Sigmoid colon (tissue), 6 donors: ENCODE measurements at regions not wholly inside any gene's neighbourhood (a gene's known extent, or its start where the extent isn't known, plus 50 kb on each side); places are given as distances from the start of the nearest gene placed in this dataset.
A peak's percentile ranks its signal among the peaks of the same experiment; 100 is the strongest.

Experiments
- DNase-seq: peaks from one replicate; pipeline ENCODE4 v3.0.0-alpha.2; 2019
- H3K27ac ChIP-seq, 4 donors: fragments of 200-600 bp; sonication (generic); one replicate each; pipeline ENCODE4 v1.5.1; 2016 to 2019; ENCODE audit warnings: mild to moderate bottlenecking in 1 of 4
- H3K27me3 ChIP-seq, 3 donors: fragments of 200-600 bp; sonication (generic); one replicate each; pipeline ENCODE4 v1.5.1; 2019; ENCODE audit warnings: mild to moderate bottlenecking in 1 of 3
- H3K36me3 ChIP-seq, 4 donors: fragments of 200-600 bp; sonication (generic); one replicate each; pipeline ENCODE4 v1.5.1; 2016 to 2019
- H3K4me1 ChIP-seq, 4 donors: fragments of 200-600 bp; sonication (generic); one replicate each; pipeline ENCODE4 v1.5.1; 2017 to 2019
- H3K4me3 ChIP-seq, 4 donors: fragments of 200-600 bp; sonication (generic); one replicate each; pipeline ENCODE4 v1.5.1; 2017 to 2019; ENCODE audit warnings: mild to moderate bottlenecking in 2 of 4, moderate library complexity in 1 of 4
- H3K9me3 ChIP-seq, 4 donors: fragments of 200-600 bp in 3 of 4; sonication (generic) in 3 of 4; one replicate each; pipeline versions ENCODE4 v1.5.1 to v1.6.1; 2013 to 2019
- CTCF ChIP-seq, 4 experiments: fragments of 450-650 bp in 3 of 4; fragments of 200-600 bp in 1 of 4; IDR thresholded peaks; one replicate each; pipeline ENCODE4 v1.5.1; 2016 to 2019; ENCODE audit warnings: antibody characterized with exemption in 4 of 4, mild to moderate bottlenecking in 3 of 4, moderate library complexity in 2 of 4
- EP300 ChIP-seq, 4 donors: sonication (generic); formaldehyde crosslinking; IDR thresholded peaks; one replicate each; pipeline ENCODE4 v1.6.1; 2017; ENCODE audit warnings: antibody characterized with exemption in 4 of 4
- POLR2A ChIP-seq, 2 donors: fragments of 450-650 bp; IDR thresholded peaks; one replicate each; pipeline ENCODE4 v1.6.1; 2016; ENCODE audit warnings: antibody characterized with exemption in 2 of 2, mild to moderate bottlenecking in 2 of 2, moderate library complexity in 2 of 2
- POLR2AphosphoS5 ChIP-seq, 4 donors: sonication (generic); formaldehyde crosslinking; IDR thresholded peaks; one replicate each; pipeline ENCODE4 v1.6.1; 2017; ENCODE audit warnings: antibody characterized with exemption in 4 of 4
- WGBS, 2 donors: extraction: QIAGEN DNeasy Blood & Tissue Kit; methylation state at CpG; one replicate each; pipeline ENCODE4 v1.1.7; 2013; 5-methylcytosine and 5-hydroxymethylcytosine counted together
- intact Hi-C: fragments of 100-400 bp; cut with DNase I; formaldehyde crosslinking; loops from one replicate; pipeline ENCODE4 v1.15.1; 2023
- donor health status: healthy with polysubstance abuse.
- donor health status: healthy.

GRCh38 chr17:77475016-77475976, 334.5 kb downstream of the SEC14L1 start:
- Histone ChIP-seq H3K4me3 (no peak overlapping the region), H3K36me3 (no peaks in the 10 kb centered on the region), H3K9me3 (no peaks in the 10 kb centered on the region), H3K4me1 (peaks cover 3 to 100% (median 100%) of the 10 kb centered on the region in 4 donors), H3K27me3 (no peaks in the 10 kb centered on the region), H3K27ac (peak overlapping the region; percentile 85 to 92 (median 91))
- 70 to 89% methylated on average over 27 of the region's 27 CpGs for WGBS, 2 donors
- DNase-seq, result no peak
- TF ChIP-seq POLR2A (IDR thresholded peaks at IDR 0.05) (no peak), EP300 (IDR thresholded peaks at IDR 0.05) (no peak), CTCF (IDR thresholded peaks at IDR 0.05) (no peak), POLR2AphosphoS5 (IDR thresholded peaks at IDR 0.05) (no peak)
- intact Hi-C loops, result loop anchor here (5.0 kb wide), 1 partner anchor 103 kb away; no protein-coding TSS in a partner anchor

GRCh38 chr17:77476006-77476405, 335.2 kb downstream of the SEC14L1 start:
- Histone ChIP-seq H3K4me3 (no peak overlapping the region), H3K36me3 (no peaks in the 10 kb centered on the region), H3K4me1 (peaks cover 3 to 100% (median 100%) of the 10 kb centered on the region in 4 donors), H3K9me3 (no peaks in the 10 kb centered on the region), H3K27ac (peak overlapping the region; percentile 85 to 92 (median 91)), H3K27me3 (no peaks in the 10 kb centered on the region)
- intact Hi-C loops, result loop anchor here (2.0 to 5.0 kb wide), 2 partner anchors 45 to 104 kb away; no protein-coding TSS in a partner anchor
- DNase-seq, result no peak
- 87 to 94% methylated on average over 7 of the region's 7 CpGs for WGBS, 2 donors
- no peak for TF ChIP-seq CTCF (IDR thresholded peaks at IDR 0.05)
- no peak for TF ChIP-seq EP300 (IDR thresholded peaks at IDR 0.05)
- no peak for TF ChIP-seq POLR2AphosphoS5 (IDR thresholded peaks at IDR 0.05)
- TF ChIP-seq POLR2A (IDR thresholded peaks at IDR 0.05), result no peak

- H3K9me3 ChIP-seq, result no peaks in the 10 kb centered on the region
- DNase-seq, result no peak
- no peak overlapping the region for H3K4me3 ChIP-seq
- no peaks in the 10 kb centered on the region for H3K36me3 ChIP-seq
- peak overlapping the region; percentile 85 to 92 (median 91) for H3K27ac ChIP-seq
- intact Hi-C loops, result loop anchor here (2.0 to 5.0 kb wide), 2 partner anchors 46 to 104 kb away; no protein-coding TSS in a partner anchor
- no peaks in the 10 kb centered on the region for H3K27me3 ChIP-seq
- peaks cover 3 to 100% (median 100%) of the 10 kb centered on the region in 4 donors for H3K4me1 ChIP-seq
- WGBS, 2 donors, result 92 to 94% methylated on average over 8 of the region's 8 CpGs
- TF ChIP-seq CTCF (IDR thresholded peaks at IDR 0.05) (no peak), EP300 (IDR thresholded peaks at IDR 0.05) (no peak), POLR2A (IDR thresholded peaks at IDR 0.05) (no peak), POLR2AphosphoS5 (IDR thresholded peaks at IDR 0.05) (no peak)
Measured at GRCh38 chr17:77476498-77476897, 335.7 kb downstream of the SEC14L1 start.

- peak in 1 of 4 experiments; percentile 42 for TF ChIP-seq CTCF (IDR thresholded peaks at IDR 0.05)
- TF ChIP-seq POLR2AphosphoS5 (IDR thresholded peaks at IDR 0.05), result peak; percentile 76 to 89 (median 83)
- TF ChIP-seq POLR2A (IDR thresholded peaks at IDR 0.05), result peak in 1 of 2 donors; percentile 74
- peak in 2 of 4 donors; percentile 64 to 71 for TF ChIP-seq EP300 (IDR thresholded peaks at IDR 0.05)
- H3K27me3 ChIP-seq, result no peaks in the 10 kb centered on the region
- intact Hi-C loops, result loop anchor here (2.0 to 5.0 kb wide), 2 partner anchors 46 to 105 kb away; no protein-coding TSS in a partner anchor
- 58 to 69% methylated on average over 22 of the region's 22 CpGs for WGBS, 2 donors
- DNase-seq, result peak; percentile 97
- peaks cover 3 to 100% (median 100%) of the 10 kb centered on the region in 4 donors for H3K4me1 ChIP-seq
- no peaks in the 10 kb centered on the region for H3K9me3 ChIP-seq
- H3K36me3 ChIP-seq, result peaks cover 0 to 4% (median 3%) of the 10 kb centered on the region in 4 donors
- H3K4me3 ChIP-seq, result peak overlapping the region in 1 of 4 donors; percentile 4
- peak overlapping the region; percentile 85 to 92 (median 91) for H3K27ac ChIP-seq
Measured at GRCh38 chr17:77476931-77477805, 336.4 kb downstream of the SEC14L1 start.
